Suprapubic skin (tissue), 4 donors: ENCODE measurements at regions not wholly inside any gene's neighbourhood (a gene's known extent, or its start where the extent isn't known, plus 50 kb on each side); places are given as distances from the start of the nearest gene placed in this dataset.

ENCODE experiments used
- CTCF ChIP-seq, 2 donors: fragments of 200-600 bp in 1 of 2; fragments of 450-650 bp in 1 of 2; sonication (generic) in 1 of 2; IDR thresholded peaks; one replicate each; pipeline ENCODE4 v1.5.1; 2016 to 2019; ENCODE audit warnings: antibody characterized with exemption in 2 of 2, mild to moderate bottlenecking in 1 of 2, moderate library complexity in 1 of 2
- POLR2A ChIP-seq, 2 donors: fragments of 450-650 bp; IDR thresholded peaks; one replicate each; pipeline ENCODE4 v1.6.1; 2017; ENCODE audit warnings: antibody characterized with exemption in 2 of 2, mild to moderate bottlenecking in 2 of 2, moderate library complexity in 2 of 2
- POLR2AphosphoS5 ChIP-seq, 3 donors: sonication (generic); formaldehyde crosslinking; IDR thresholded peaks; one replicate each; pipeline ENCODE4 v1.6.1; 2017; ENCODE audit warnings: antibody characterized with exemption in 3 of 3

- no peak for TF ChIP-seq POLR2A (IDR thresholded peaks at IDR 0.05)
- TF ChIP-seq POLR2AphosphoS5 (IDR thresholded peaks at IDR 0.05) = no peak
- no peak for TF ChIP-seq CTCF (IDR thresholded peaks at IDR 0.05)
Measured at GRCh38 chrX:22349116-22349515, 76.4 kb downstream of the CBLL2 start.
